H1 (cell line): ENCODE measurements at regions not wholly inside any gene's neighbourhood (a gene's known extent, or its start where the extent isn't known, plus 50 kb on each side); places are given as distances from the start of the nearest gene placed in this dataset.

ENCODE experiments used
- BACH1 ChIP-seq: IDR thresholded peaks from 2 replicates; pipeline ENCODE4 v1.6.1; 2012; ENCODE audit warnings: low read length, improper control_type of control experiment
- FOSL1 ChIP-seq: IDR thresholded peaks from 2 replicates; pipeline ENCODE4 v1.6.1; 2011; ENCODE audit warnings: mild to moderate bottlenecking, low read depth, low read length, moderate library complexity; ENCODE audit not compliant: insufficient read depth
- HDAC6 ChIP-seq: IDR thresholded peaks from one replicate; pipeline ENCODE4 v1.7.1; 2012; ENCODE audit warnings: low read depth, mild to moderate bottlenecking, inconsistent platforms, low read length, moderate library complexity
- PHF8 ChIP-seq: fragments of 200-600 bp; sonication (generic); conservative IDR thresholded peaks from 2 replicates; pipeline ENCODE4 v1.7.1; 2012; ENCODE audit warnings: low read depth, mild to moderate bottlenecking, inconsistent platforms, low read length, moderate library complexity
- SIN3A ChIP-seq, 2 experiments: IDR thresholded peaks in 1 of 2; conservative IDR thresholded peaks in 1 of 2; 2 replicates each; pipeline ENCODE4 v1.6.1; 2011 to 2012; ENCODE audit warnings: low read length in 2 of 2, improper control_type of control experiment in 1 of 2, low read depth in 1 of 2, mild to moderate bottlenecking in 1 of 2
- TBP ChIP-seq: IDR thresholded peaks from 2 replicates; pipeline ENCODE4 v1.6.1; 2011; ENCODE audit warnings: low read depth, low read length, improper control_type of control experiment
- TF ChIP-seq, protein P1 (sequence below): fragments of 300-600 bp; sonication (generic); IDR thresholded peaks from 2 replicates; pipeline ENCODE4 v1.7.1; 2012; ENCODE audit warnings: low read length, moderate library complexity, mild to moderate bottlenecking, inconsistent platforms; ENCODE audit not compliant: insufficient replicate concordance
- TF ChIP-seq, protein P2 (sequence below): IDR thresholded peaks from 2 replicates; pipeline ENCODE4 v1.6.1; 2011; ENCODE audit warnings: low read depth, mild to moderate bottlenecking, low read length; ENCODE audit not compliant: insufficient read depth

GRCh38 chr16:59391617-59392364 is 657.7 kb upstream of the GOT2 start (continued):
- TF ChIP-seq, protein P1, sequence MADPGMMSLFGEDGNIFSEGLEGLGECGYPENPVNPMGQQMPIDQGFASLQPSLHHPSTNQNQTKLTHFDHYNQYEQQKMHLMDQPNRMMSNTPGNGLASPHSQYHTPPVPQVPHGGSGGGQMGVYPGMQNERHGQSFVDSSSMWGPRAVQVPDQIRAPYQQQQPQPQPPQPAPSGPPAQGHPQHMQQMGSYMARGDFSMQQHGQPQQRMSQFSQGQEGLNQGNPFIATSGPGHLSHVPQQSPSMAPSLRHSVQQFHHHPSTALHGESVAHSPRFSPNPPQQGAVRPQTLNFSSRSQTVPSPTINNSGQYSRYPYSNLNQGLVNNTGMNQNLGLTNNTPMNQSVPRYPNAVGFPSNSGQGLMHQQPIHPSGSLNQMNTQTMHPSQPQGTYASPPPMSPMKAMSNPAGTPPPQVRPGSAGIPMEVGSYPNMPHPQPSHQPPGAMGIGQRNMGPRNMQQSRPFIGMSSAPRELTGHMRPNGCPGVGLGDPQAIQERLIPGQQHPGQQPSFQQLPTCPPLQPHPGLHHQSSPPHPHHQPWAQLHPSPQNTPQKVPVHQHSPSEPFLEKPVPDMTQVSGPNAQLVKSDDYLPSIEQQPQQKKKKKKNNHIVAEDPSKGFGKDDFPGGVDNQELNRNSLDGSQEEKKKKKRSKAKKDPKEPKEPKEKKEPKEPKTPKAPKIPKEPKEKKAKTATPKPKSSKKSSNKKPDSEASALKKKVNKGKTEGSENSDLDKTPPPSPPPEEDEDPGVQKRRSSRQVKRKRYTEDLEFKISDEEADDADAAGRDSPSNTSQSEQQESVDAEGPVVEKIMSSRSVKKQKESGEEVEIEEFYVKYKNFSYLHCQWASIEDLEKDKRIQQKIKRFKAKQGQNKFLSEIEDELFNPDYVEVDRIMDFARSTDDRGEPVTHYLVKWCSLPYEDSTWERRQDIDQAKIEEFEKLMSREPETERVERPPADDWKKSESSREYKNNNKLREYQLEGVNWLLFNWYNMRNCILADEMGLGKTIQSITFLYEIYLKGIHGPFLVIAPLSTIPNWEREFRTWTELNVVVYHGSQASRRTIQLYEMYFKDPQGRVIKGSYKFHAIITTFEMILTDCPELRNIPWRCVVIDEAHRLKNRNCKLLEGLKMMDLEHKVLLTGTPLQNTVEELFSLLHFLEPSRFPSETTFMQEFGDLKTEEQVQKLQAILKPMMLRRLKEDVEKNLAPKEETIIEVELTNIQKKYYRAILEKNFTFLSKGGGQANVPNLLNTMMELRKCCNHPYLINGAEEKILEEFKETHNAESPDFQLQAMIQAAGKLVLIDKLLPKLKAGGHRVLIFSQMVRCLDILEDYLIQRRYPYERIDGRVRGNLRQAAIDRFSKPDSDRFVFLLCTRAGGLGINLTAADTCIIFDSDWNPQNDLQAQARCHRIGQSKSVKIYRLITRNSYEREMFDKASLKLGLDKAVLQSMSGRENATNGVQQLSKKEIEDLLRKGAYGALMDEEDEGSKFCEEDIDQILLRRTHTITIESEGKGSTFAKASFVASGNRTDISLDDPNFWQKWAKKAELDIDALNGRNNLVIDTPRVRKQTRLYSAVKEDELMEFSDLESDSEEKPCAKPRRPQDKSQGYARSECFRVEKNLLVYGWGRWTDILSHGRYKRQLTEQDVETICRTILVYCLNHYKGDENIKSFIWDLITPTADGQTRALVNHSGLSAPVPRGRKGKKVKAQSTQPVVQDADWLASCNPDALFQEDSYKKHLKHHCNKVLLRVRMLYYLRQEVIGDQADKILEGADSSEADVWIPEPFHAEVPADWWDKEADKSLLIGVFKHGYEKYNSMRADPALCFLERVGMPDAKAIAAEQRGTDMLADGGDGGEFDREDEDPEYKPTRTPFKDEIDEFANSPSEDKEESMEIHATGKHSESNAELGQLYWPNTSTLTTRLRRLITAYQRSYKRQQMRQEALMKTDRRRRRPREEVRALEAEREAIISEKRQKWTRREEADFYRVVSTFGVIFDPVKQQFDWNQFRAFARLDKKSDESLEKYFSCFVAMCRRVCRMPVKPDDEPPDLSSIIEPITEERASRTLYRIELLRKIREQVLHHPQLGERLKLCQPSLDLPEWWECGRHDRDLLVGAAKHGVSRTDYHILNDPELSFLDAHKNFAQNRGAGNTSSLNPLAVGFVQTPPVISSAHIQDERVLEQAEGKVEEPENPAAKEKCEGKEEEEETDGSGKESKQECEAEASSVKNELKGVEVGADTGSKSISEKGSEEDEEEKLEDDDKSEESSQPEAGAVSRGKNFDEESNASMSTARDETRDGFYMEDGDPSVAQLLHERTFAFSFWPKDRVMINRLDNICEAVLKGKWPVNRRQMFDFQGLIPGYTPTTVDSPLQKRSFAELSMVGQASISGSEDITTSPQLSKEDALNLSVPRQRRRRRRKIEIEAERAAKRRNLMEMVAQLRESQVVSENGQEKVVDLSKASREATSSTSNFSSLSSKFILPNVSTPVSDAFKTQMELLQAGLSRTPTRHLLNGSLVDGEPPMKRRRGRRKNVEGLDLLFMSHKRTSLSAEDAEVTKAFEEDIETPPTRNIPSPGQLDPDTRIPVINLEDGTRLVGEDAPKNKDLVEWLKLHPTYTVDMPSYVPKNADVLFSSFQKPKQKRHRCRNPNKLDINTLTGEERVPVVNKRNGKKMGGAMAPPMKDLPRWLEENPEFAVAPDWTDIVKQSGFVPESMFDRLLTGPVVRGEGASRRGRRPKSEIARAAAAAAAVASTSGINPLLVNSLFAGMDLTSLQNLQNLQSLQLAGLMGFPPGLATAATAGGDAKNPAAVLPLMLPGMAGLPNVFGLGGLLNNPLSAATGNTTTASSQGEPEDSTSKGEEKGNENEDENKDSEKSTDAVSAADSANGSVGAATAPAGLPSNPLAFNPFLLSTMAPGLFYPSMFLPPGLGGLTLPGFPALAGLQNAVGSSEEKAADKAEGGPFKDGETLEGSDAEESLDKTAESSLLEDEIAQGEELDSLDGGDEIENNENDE: no peak
- no peak for TF ChIP-seq PHF8
- no peak for TF ChIP-seq FOSL1
- no peak for TF ChIP-seq BACH1
- TF ChIP-seq HDAC6: no peak
- TF ChIP-seq TBP: no peak
- no peak for TF ChIP-seq SIN3A (conservative IDR thresholded peaks at IDR 0.05 in 1 of 2, IDR thresholded peaks at IDR 0.05 in 1 of 2; ENCODE audit: low read depth in 1 of 2, low read length in 2 of 2)
- TF ChIP-seq, protein P2, sequence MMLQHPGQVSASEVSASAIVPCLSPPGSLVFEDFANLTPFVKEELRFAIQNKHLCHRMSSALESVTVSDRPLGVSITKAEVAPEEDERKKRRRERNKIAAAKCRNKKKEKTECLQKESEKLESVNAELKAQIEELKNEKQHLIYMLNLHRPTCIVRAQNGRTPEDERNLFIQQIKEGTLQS: no peak
- TF ChIP-seq, all 59 proteins: peak for 0
